GM19395 (cell line): ENCODE measurements at regions not wholly inside any gene's neighbourhood (a gene's known extent, or its start where the extent isn't known, plus 50 kb on each side); places are given as distances from the start of the nearest gene placed in this dataset.

ENCODE experiments used
- ATAC-seq: cut with Tn5 transposase; IDR thresholded peaks from one replicate; pipeline ENCODE4 v1.9.1; 2021; ENCODE audit warnings: mild to moderate bottlenecking, moderate library complexity; ENCODE audit not compliant: unreplicated experiment

DNA sequence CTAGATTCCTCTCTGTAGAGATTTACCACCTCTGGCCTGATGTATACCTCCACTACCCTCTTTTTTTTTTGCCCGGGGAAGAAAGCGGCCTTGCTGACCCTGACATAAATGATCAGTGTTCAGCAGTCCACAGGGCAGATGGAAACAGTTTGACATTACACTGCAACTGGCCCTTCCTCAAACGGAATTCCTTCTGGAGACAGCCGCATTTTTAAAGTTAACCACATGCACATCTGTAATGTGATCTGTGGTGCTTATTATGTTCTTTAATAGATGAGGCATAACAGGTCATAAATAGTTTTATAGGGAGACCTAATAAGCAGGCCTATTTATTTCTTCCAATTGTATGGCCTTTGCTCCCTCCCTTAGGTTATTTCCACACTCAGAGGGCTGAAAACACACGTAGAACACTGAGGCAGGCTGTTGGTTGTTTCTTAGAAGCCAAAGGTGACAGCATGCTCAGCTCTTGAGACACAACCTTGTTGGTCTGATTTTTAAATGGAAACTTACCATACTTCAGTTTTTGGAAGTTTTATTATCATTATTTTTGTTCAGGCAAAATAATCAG, 84.0 kb upstream of the APC start:
- no peak for ATAC-seq

DNA sequence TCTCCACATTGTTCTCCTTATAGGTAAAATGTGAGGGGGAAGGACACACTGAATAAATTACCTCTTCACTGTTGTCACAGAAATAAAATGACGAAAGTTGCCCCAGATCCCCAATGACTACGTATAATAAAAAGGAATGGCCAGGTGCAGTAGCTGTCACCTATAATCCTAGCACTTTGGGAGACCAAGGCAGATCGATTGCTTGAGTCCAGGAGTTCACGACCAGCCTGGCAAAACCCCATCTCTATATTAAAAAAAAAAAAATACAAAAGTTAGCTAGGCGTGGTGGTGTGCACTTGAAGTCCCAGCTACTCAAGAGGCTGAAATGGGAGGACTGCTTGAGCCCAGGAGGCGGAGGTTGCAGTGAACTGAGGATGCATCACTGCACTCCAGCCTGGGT, 82.2 kb upstream of the APC start:
- ATAC-seq, result no peak

DNA sequence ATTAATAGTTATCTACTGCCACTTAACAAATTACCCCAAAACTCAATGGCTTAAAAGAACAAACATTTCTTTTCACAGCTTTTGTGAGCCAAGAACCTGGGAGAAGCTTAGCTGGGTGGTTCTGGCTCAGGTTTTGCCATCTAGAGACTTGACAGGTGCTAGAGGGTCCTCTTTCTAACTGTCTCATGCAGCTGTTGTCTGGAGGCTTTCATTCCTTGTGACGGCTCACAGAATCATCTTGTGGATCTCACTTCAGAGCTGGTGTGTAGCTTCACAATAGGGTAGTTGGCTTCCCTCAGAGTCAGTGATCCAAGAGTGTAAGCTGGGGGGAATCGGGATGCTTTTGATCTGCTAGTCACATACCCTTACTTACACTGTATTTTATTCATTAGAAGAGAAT, 81.2 kb upstream of the APC start:
- ATAC-seq, result no peak

DNA sequence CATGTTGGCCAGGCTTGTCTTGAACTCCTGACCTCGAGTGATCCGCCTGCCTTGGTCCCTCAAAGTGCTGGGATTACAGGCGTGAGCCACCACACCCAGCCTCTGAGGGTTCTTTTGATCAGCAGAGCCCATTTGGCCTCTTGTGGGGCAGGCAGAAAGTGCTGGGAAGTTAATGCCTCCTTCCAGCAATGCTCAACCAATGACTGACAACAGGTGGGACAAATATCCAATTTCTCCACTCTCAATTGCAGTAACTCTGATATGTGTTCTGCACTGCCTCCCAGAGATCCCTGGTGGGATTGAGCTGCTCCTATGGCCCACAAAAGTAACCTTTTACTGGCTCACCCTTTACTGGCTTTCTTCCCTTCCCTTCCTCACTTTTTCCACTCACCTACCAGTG, 79.9 kb upstream of the APC start:
- no peak for ATAC-seq

DNA sequence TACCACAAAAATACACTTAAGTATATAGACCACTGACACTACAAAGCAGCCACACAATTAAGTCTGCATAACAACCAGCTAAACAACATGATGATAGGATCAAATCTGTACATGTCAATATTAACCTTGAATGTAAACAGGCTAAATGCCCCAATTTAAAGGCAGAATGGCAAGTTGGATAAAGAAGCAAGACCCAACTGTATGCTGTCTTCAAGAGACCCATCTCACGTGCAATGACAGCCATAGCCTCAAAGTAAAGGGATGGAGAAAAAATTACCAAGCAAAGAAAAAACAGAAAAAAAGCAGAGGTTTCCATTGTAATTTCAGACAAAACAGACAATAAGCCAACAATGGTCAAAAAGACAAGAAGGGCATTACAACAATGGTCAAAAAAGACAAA, 77.3 kb upstream of the APC start:
- ATAC-seq, result no peak

DNA sequence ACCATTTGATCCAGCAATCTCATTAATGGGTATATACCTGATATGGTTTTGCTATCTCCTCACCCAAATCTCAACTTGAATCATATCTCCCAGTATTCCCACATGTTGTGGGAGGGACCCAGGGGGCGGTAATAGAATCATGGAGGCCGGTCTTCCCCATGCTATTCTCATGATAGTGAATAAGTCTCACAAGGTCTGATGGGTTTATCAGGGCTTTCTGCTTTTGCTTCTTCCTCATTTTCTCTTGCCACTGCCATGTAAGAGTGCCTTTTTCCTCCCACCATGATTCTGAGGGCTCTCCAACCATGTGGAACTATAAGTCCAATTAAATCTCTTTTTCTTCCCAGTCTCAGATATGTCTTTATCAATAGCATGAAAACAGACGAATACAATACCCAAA, 74.5 kb upstream of the APC start:
- no peak for ATAC-seq

DNA sequence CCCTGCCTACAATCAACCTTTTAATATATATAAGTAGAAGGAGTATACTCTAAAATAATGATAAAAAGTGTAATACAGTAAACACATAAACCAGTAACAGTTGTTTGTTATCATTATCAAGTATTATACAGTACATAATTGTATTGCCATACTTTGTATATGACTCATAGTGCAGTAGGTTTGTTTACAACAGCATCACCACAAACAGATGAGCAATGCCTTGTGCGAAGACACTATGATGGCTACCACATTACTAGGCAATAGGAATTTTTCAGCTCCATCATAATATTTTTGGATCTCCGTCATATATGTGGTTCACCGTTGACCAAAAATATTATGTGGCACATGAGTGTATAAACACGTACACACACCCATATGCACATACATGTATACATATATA, 69.7 kb upstream of the APC start:
- no peak for ATAC-seq

DNA sequence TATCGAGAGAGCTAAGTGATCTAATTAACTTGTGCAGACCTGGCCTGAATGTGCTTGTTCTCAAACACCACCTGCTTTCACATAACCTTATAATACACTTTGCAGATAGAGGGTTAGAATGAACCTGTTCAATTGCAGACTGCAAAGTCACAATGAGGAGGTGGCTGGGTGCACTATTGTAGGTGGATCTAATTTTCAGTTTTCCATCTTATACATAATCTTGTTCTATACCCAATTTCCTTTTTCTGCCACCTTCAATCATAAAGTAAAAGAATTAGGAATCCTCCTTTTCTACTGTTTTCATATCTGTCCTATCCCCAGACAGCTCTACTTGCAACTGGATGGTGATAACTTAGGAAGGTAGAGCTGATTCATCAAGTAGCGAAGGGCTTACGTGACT, 68.8 kb upstream of the APC start:
- no peak for ATAC-seq

DNA sequence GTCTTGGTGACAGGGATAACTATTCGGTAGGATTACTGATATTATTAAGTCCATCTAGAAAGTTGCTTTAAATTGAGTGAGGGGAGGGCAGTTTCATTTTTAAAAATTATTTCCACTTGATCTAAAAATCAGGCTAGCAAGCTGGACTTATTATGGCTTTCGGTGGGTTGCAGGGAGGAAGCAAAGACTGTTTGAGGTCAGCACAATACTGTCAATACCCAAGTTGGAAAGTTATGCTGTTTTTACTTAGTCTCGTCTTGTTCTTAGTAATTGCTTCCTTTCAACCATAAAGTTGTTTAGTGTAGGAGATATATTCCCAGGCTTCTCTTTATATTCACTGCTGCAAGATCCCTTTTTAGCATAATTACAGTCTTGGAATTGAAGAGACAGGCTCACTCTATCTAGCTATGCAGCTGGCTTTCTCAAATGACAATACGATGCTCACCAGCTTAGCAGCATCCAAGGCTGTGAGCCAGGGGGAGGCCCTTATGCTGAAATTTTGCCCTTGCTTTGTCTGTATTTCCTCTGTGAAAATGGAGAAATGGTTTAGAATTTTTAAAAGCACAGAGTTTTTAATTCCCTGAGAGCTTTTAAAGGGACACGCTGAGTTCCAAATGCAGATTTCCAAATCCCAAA, 68.2 kb upstream of the APC start:
- no peak for ATAC-seq

DNA sequence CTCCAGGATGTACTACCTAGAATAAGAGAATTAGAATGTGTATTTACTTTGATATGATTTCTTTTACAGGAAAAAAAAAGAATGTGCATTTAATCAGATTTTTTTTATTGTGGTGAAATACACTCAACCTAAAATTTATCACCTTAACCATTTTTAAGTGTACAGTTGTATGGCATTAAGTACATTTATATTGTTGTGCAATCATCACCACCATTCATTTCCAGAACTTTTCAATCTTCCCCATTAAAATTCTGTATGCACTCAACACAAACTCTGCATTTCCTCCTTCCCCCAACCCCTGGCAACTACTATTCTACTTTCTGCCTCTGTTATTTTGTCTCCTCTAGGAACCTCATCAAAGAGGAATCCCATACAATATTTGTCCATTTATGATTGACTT, 66.0 kb upstream of the APC start:
- ATAC-seq, result no peak

DNA sequence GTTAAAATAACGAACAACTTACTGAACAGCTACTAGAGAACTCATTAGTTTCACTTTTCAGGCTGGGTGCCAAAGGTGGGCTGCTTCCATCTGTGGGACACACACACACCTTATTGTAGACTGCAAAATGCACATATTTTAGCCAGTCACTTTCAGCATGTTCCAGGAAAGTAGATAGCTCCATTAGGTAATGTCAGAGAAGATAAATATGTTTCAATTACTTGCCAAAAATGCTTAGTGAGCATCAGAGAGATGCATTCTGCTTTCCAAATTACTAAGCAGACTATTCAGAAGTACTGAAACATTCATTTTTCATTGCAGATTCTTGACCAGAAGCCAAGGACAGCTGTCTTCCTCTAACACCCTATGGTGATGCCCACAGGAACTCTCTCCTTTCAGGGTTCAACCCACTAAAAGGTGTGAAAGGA, 56.2 kb upstream of the APC start:
- peak; percentile 75 for ATAC-seq

DNA sequence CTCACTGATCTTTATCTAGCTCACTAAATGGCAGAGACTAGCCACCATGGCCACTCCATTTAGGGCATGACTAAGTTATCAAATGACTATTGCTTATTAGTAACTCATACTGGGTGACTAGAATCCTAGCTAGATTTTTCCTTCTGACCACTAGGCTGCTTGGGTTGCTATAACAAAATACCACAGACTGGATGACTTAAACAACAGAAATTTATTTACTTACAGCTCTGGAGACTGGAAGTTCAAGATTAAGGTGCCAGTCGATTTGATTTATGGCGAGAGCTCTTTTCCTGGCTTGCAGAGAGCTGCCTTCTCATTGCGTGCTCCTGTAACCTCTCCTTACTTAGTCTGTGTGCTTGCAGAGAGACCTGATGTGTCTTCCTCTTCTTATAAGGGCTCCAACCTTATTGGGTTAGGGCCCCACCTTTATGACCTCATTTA, 55.0 kb upstream of the APC start:
- ATAC-seq, result no peak

DNA sequence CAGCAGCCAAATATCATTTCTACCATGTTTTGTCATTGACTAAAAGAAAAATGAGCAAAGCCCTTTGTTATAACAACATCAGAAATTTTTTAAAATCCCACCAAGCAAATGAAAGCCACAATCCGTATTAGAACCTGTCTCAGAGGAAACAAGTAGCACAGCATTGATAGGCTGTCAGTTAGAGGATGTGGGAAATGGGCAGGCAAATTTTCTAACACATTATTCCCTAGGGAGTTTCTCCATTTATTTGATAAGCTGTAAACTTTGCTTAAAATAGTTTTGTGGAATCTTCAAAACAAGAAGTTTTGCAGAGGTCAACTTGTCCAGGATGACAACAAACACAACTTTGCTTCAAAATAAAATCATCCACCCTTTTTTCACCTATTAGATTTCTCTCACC, 53.6 kb upstream of the APC start:
- no peak for ATAC-seq

DNA sequence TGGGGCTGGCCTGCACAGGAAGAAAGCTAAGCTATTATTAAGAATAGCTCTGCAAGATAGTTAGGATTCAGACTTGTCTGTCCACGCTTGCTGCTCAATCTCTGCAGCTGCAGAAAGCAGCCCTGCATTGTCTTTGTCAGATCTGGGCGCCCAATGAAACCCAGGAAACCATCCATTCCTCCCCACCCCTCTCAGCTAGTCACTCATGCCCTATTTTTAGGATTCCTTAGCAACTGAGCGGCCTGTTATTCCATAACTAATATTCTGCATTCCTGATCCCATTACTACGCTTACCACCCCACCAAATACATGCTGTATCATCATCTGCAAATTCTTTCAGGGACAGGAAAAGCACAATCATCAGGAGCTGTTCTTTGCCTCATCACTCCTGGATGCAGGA, 52.9 kb upstream of the APC start:
- no peak for ATAC-seq

DNA sequence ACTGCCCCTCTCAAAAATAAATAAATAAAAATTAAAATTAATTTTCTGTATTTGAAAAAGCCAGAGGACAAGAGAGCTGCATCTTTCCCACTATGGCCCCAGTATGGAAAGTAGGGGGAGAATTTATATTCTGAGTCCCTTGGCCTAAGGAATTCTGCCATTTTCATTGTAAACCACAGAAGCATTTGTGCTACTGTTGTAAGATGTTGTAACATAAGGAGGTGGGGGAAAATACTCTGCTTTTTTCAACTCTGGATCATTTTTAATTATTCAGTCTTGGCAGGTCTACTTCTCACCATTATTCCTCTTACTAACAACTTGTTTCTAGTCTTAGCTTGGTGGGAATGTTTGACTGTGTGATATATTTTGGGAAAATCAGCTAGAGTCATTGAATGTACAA, 52.3 kb upstream of the APC start:
- ATAC-seq, result no peak

DNA sequence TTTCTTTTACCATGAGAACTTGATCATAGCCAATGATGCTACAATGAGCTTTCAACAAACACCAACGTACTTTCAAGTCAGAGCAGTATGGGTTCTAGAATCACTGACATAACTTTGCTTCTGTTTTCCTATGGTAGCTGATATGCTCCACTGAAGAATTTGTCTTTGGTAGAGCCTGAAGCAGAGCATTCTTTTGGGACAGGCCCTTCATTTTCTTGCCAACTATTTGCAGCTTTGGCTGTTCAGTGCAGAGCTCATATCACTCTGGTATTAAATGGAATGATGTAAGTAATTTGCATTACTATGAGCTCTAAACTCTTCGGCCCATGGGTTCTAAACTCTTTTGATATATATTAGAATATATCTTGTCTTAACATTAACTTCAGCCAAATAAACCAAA, 51.8 kb upstream of the APC start:
- no peak for ATAC-seq

DNA sequence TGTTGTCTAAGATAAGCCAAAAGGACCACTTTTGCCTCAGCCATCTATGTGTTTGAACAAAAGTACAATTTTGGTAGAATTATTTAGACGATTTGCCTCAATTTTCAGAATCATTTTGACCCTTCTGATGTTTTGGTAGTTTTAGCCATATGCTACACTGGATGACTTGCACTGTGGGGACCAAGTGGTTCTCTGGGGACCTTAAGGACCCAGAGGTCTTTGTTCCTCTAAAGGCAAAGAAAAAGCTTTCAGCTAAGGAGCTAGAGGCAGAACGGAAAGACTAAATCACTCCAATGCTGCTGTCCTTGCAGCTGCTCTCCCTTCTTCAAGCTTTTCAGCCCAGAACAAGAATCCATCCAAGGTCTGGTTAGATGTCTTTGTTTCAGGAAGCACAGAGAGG, 51.0 kb upstream of the APC start:
- ATAC-seq, result no peak

DNA sequence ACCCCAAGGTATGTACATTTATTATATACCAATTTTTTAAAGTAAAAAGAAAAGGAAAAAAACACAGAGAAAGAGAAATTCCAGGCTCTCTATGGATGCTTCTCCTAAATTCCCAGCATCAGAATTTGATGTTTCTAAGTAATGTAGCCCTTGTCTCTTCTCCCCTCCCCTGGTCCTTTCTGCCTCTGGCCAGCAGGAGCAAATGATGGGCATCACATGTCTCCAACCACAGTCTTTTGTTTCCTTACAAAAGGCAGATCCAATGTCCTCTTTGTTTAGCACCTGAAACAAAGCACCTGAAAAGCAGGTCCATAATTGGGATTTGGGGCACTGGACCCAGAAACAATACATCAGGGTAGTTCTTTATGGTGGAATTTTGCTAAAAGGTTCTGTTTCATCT, 50.4 kb upstream of the APC start:
- ATAC-seq, result no peak
